Fibroblast of skin of right quadriceps (primary cell): ENCODE measurements at regions not wholly inside any gene's neighbourhood (a gene's known extent, or its start where the extent isn't known, plus 50 kb on each side); places are given as distances from the start of the nearest gene placed in this dataset.
"Not testable (repeated sequence)": the region's sequence is repeated elsewhere in the genome, so short reads cannot be mapped to it uniquely, and the experiment has no call there.

Experiments used
- DNase-seq: peaks from one replicate; pipeline ENCODE4 v3.0.0-alpha.2; 2013

DNA sequence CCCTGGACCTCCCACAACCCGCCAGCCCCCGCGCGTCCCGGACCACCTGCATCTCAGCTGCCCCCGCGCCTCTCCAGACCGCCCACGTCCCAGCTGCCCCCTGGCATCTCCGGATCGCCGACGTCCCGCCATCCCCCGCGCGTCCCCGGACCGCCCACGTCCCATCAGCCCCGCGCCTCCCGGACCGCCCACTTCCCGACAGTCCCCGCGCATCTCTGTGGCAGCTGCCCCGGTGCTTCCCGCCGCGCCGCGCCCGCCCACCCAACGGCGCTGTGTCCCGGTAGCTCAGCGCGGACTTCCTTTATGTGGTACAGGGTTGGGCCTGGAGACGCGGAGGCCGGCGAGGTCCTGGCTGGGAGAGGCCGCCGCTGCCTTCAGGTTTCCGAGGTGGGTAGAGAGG lies 874.9 kb downstream of the TMEM121 start:
- DNase-seq, result not testable (repeated sequence)

DNA sequence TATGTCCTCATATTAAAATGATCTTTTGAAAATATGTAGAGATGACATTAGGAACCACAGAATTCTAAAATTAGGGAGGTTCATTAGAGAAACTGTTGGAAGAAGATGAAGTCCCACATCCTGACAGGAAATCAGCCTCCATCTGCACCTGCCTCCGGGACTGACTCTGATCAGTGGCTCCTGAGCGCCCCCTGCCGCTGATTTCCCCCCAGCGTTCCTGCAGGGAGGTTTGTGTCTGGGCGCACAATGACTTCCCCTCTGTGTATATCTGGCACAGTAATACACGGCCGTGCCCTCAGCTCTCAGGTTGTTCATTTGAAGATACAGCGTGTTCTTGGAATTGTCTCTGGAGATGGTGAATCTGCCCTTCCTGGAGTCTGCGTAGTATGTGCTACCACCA lies 883.8 kb downstream of the TMEM121 start:
- DNase-seq, result not testable (repeated sequence)

DNA sequence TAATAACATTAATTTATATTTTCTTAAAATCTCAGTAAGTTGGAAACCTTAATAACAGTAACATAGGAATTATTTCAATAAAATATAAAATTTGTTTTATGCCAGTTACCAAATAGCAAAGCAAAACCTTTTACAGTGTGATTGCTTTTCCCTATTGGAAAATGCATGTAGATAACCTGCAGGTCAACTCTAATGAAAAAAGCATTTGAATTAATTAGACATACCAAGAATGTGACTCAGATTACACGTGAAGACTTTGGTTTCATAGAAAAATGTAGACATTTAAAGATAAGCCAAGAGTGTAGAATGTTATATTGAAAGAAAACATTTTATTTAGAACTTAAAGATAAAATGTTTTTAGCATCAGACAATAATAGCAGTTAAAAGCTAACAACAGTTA lies 888.1 kb downstream of the TMEM121 start:
- DNase-seq, result no peak

DNA sequence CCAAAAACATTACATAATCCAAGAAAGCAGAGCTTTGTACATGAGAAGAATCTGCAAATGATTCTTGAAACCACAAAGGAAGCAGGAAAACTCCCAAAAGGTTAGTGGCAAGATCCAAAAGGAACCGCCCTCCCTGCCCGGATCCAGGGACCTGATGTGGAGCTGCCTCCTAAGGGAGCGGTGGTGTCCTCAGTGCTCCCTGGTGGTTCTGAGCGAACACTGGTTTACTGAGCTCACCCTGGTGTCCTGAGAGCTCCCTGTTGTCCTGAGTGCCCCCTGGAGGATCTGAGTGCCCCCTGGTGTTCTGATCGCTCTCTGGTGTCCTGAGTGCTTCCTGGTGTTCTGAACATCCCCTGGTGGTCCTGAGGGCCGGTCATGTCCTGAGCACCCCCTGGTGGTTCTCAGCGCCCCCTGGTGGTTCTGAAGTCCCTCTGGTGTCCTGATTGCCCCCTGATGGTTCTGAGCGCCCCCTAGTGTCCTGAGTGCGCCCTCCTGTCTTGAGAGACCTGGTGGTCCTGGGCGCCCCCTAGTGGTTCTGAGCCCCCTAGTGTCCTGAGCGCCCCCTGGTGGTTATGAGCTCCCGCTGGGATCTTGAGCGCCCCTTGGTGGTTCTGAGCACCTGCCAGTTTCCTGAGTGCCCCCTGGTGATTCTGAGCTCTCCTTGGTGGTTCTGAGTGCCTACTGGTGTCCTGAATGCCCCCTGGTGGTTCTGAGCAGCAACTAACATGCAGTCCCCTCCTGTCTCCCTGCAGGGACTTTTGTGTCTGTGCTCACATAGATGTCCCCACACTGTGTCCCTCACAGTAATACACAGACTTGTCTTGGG lies 891.1 kb downstream of the TMEM121 start:
- no peak for DNase-seq

DNA sequence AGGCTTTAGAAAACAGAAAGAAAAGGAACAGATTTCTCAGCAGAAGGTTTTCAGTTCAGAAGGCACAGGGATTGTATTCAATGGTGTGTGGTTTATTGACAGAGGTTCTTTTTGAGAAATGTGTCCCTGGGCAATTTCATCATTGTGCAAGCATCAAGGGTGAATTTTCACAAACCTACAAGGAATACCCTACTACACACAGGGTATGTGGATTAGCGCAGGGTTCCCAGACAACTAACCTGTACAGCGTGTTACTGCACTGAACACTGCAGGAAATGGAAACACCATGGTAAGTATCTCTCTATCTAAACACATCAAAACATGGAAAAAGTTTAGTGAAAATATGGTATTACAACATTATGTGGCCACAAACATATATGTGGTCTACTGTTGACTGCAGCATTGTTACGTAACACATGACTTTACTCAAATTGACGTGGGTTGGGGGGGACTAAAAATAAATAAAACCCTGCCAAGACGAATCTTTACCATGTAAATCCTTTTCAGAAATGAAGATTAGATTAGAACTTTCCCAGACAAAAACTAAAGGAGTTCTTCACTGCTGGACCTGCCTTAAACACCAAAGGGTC lies 893.1 kb downstream of the TMEM121 start:
- no peak for DNase-seq

DNA sequence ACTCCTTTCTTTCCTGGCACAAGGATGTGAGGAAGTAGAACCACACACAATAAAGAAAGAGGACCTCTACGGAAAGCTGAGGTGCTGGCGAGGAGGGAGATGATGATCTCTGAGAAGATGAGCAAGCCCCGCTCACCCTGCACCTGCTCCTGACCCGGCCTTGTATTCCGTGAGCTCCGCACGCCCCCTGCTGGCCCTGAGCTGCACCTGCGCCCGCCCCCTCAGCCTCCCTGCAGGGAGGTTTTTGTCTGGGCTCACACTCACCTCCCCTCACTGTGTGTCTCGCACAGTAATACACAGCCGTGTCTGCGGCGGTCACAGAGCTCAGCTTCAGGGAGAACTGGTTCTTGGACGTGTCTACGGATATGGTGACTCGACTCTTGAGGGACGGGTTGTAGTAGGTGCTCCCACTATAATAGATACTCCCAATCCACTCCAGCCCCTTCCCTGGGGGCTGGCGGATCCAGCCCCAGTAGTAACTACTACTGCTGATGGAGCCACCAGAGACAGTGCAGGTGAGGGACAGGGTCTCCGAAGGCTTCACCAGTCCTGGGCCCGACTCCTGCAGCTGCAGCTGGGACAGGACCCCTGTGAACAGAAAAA lies 895.1 kb downstream of the TMEM121 start:
- not testable (repeated sequence) for DNase-seq

DNA sequence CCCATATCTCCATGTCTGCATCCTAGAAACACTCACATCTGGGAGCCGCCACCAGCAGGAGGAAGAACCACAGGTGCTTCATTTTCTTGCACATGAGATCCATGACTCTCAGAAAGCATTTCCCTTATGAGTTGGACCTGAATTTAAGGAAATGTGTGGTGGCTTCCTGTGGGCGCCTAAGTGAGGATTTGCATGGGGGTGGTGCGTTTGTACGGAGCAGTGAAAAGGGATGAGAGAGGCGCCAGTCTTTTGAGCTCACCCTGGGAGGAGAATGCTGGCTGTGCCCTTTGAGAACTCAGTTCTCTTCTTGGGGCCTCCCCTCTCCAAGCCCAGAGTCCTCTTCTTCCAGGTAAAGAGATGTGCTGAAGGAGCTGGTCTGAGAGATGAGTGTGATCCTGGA lies 895.7 kb downstream of the TMEM121 start:
- DNase-seq, result no peak

DNA sequence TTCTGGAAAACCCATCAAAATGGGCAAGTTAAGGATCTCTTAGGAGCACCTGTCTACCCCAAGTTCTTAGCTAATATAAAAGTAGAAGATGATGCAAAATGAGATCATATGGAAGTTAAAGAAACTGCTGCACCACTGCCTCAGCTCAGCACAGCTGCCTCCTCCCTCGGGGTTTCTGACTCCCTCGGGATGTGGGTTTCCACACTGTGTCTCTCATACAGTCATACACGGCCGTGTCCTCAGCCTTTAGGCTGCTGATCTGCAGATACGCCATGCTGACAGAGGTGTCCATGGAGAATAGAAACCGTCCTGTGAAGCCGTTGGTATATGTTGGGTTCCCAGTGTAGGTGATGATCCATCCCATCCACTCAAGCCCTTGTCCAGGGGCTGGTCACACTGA lies 898.8 kb downstream of the TMEM121 start:
- not testable (repeated sequence) for DNase-seq

DNA sequence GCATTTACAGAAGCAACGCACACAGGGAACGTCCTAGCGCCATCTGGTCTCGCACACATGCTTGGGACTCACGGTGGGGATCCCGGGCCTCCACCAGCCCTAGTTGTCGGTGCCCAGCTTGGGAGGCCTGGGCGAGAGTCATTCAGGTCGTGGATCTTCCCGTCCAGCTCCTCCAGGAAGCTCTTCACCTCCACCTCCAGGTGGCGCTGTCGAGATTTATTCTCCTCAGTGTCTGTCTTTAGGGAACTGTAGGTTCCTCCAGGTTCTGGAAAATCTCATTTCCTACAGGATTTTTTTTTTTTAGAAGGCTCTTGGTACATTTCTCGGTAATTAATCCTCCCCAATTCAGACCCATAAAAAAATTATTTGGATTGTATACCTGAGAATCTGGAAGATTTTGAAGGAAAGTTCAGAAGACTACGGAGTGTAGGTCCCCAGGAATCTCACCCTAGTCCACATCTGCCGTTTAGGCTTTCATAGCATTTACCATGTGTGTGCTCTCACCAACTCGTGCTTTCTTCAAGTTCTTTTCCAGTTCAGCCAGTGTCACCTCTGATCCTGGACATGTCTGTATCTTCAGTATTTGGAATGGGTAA lies 910.0 kb downstream of the TMEM121 start:
- DNase-seq, result no peak

DNA sequence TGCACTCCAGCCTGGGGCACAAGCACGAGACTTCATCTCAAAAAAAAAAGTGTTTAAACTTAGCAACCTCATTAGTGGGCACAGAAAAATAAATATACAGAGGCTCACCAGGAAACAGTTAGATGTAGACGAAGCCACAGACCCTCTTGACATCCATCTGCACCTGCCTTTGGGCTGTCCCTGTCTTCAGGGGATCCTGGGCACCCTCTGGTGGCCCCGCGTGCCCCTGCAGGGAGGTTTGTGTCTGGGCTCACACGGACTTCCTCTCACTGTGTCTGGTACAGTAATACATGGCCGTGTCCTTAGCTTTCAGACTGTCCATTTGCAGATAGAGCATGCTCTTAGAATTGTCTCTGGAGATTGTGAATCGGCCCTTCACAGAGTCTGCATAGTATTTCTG lies 916.5 kb downstream of the TMEM121 start:
- no peak for DNase-seq

DNA sequence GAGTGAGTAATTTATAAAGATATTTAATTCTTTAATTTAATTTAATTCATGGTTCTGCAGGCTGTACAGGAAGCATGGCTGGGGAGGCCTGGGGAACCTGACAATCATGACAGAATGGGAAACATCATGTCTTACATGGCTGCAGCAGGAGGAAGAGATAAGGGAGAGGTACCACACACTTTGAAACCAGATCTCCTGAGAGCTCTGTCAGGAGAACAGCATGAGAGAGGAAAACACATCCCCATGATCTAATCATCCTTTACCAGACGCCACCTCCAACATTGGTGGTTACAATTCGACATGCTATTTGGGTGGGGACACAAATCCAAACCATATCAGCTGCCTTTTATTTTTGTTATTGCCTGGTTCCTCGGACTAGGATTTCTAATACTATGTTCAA lies 928.6 kb downstream of the TMEM121 start:
- no peak for DNase-seq

DNA sequence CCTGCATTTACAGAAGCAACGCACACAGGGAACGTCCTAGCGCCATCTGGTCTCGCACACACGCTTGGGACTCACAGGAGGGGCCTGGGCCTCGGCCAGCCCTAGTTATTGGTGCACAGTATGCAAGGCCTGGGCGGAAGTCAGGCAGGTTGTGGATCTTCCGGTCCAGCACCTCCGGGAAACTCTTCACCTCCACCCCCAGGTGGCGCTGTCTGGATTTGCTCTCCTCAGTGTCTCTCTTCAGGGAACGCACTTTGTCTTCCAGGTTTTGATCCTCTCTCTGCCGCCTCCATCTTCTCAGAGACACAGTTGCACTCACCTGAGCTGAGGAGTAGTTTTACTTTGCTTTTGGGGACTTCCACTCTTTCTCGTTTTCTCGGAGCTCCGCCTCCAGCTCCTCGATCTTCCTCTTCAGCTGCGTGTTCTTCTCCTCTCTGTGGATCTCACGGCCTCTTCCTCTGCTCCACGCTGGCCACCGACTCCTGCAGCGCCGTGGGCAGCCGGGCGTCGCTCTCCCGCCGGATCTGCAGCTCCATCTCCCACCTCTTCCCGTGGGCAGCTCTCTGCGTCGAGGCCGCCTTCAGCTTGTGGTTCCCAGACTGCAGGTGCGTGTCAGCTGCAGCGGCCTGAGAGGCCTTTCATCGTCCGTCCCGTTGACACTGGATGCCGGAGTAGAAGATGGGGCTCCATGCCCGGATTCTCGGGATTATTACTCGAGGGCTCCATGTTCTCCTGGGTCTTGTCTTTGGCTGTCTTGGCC lies 933.8 kb downstream of the TMEM121 start:
- DNase-seq, result no peak

DNA sequence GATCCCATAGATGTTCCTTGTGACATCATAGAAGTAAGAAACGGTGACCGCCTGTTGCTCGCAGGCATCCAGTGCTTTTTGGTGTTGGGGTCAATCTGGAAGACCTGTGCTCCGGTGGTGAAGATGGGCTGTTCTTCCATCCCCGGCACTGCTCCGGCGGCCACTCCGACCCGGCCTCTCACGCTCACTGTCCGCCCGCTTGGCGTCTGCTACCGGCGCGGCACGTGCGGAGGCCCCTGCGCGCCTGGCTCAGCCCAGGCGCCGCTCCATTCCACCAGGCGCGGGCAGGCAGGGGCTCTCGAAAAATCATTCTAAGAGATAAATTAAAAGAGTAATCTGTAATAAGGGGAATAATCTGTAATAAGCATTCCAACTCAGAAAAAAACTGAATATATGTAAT lies 934.5 kb downstream of the TMEM121 start:
- no peak for DNase-seq

DNA sequence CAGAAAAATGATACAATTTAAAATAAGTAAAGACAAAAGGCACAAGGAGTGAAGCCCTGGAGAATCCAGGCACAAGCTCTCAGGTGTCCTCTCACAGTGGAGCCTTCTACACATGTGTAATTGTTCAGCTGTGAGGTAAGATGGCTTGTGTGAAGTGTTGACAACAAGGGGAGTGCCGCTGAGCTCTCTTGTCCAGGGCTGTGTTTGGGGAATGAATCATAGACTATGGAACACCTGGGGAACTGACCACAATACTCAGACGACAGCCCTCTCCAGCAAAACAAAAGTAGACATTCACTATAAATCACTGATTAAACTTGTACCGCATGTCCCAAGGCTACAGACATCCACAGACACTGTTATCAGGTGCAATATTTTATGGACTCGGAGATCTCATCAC lies 940.1 kb downstream of the TMEM121 start:
- not testable (repeated sequence) for DNase-seq

DNA sequence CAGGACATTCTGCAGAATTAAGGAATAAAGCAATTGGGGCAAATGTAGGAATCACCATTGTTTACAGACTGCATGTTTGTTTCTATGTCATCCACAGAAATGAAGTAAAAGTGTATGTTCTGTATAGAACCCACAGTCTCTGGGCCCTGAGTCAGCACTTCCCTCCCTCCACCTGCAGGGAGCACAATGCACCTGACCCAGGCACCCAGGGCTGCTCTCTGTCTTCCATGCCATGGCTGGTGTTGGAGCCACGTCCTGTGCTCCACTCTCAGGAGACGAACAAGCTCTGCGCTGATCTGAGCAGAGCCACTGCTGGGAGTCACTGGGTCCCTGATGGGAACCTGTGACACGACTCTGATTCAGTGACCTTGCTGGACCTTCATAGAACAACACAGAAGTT lies 942.5 kb downstream of the TMEM121 start:
- not testable (repeated sequence) for DNase-seq

DNA sequence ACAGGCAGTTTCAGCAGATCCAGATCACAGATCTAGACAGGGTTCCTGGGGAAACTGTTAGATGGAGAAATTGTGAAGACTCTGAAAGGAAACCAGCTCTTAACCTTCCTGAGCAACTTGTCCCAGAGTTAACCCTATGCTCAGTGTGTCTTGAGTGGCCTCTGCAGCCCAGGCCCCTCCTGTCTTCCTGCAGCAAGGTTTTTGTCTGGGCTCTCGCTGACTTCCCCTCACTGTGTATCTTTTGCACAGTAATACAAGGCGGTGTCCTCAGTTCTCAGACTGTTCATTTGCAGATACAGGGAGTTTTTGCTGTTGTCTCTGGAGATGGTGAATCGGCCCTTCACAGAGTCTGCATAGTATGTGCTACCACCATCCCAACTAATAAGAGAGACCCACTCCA lies 943.6 kb downstream of the TMEM121 start:
- DNase-seq, result not testable (repeated sequence)

DNA sequence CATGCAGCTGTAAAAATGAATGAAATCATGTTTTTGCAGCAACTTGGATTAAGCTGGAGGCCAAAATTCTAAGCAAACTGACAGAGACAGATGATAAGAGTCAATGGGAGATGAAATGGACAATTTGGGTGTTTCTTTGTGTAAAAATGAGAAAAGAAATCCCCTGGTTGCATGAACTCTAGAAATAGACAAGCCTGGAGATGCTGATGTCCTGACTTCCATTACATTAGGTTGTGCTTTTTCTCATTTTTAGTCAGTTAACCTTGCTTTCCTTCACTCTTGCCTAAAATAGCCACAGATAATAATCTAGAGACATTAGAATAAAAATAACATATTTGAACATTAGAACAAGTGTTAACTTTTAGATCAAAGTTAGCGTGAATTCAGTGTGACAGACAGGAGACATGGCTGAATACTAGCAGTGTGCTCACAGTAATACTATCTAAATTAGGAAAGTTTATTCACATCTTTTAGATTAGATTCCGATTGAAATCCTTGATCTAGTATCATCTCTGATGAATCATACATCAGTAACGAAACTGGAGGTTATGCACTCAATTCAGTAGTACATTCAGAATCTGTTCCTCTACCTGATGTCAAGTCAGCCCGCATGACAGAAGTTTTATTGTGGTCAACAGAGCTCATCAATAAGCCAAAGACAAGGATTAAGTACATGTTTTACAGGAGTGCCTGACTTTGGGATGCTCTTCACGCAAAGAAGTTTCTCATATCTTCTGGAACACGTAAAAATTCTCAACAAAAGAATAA lies 948.1 kb downstream of the TMEM121 start:
- DNase-seq, result not testable (repeated sequence)

DNA sequence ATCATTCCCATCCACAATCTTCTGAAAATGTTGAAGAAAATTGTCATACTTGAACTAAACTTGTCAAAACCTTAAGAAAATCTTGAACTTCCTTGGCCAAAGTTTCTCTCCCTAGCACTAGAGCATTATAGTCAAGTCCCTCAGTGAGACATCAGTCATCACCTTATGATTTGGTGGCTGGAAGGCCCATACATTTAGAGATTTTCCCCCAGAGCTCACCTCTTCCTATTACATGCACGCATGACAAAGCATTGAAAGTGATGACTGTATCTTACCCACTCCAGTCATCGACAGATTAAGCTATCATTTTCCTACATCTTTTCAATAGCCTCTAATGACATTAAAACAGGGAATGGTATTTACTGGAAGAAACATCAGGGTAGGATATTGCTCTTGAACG lies 948.8 kb downstream of the TMEM121 start:
- not testable (repeated sequence) for DNase-seq

DNA sequence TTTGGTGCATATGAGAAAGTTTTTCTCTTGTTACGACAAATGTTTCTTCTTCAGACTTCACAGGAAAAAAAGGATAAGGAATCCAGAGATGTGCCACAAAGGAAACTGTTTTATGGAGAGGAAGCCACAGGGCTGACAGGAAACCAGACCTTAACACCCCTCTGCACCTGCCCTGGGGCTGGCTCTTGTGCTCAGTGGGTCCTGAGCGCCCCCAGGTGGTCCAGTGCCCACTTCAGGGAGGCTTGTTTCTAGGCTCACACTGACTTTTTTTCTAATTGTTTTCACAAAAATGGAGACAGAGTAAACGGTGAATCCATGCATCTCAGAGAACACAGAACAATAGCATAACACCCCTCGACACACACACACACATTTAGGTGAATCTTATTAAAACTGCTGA lies 951.2 kb downstream of the TMEM121 start:
- DNase-seq, result not testable (repeated sequence)

DNA sequence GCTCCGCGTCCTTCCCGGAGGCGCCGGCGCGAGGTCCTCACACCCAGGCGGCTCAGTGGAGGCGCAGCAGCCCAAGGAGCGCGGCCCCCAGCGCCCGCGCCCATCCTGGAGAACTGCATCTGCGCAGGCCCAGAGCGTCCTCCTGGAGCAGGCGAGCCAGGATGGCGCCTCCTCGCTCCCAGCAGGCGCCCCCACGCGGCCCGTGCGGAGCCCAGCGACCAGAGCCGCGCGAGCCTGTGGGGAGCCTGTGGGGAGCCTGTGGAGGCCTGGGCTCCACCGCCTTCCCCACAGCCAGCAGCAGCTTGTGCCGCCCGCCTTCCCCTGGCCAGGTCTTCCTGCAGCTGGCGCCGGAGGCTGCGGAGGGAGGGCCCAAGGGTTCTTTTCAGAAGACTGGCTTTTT lies 953.9 kb downstream of the TMEM121 start:
- not testable (repeated sequence) for DNase-seq

DNA sequence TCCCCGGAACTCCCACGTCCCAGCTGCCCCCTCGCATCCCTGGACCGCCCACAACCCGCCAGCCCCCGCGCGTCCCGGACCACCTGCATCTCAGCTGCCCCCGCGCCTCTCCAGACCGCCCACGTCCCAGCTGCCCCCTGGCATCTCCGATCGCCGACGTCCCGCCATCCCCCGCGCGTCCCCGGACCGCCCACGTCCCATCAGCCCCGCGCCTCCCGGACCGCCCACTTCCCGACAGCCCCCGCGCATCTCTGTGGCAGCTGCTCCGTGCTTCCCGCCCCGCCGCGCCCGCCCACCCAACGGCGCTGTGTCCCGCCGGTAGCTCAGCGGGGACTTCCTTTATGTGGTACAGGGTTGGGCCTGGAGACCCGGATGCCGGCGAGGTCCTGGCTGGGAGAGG lies 955.8 kb downstream of the TMEM121 start:
- DNase-seq, result not testable (repeated sequence)

DNA sequence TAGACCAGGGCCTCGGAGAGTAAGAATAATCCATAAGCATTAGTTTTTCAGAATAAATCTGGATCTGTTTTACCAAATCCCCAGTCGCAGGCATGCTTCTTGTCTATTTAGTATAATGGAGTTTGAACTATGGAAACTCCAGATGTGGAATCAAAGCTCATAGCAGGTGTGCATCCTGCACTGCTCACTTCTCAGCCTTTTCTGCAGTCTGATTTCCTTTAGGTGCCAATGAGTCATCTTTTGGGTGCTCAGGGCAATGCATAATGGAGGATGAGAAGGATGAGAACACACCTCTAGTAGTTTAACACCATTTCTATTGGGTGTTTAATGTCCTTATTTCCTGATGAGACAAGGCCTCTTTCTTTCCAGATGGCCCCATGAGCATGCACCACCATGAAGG lies 961.2 kb downstream of the TMEM121 start:
- no peak for DNase-seq
